HG02981 (cell line): ENCODE measurements at regions not wholly inside any gene's neighbourhood (a gene's known extent, or its start where the extent isn't known, plus 50 kb on each side); places are given as distances from the start of the nearest gene placed in this dataset.
A peak's percentile ranks its signal among the peaks of the same experiment; 100 is the strongest.

Experiments used
- ATAC-seq: cut with Tn5 transposase; IDR thresholded peaks from one replicate; pipeline ENCODE4 v1.9.1; 2021; ENCODE audit warnings: mild to moderate bottlenecking, moderate library complexity; ENCODE audit not compliant: unreplicated experiment

DNA sequence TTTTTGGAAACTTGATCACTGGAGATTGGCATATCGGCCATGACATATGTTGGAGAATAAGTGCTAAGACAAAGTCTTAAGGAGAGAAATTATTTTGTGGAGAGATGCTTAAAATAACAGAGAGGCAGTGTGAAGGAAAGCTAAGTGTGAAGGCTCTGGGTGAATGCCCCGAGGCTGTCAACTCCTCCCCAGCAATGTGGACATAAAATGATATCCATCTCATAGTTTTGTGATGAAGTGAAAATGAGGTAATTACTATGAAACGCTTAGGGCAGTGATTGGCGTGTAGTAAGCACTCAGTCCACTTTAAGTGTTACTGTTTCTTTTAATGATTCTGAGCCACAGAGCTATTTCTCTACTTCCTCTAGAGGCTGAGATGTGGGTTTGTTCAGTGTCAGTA is 195.8 kb upstream of the KLF12 start:
- ATAC-seq, result no peak

DNA sequence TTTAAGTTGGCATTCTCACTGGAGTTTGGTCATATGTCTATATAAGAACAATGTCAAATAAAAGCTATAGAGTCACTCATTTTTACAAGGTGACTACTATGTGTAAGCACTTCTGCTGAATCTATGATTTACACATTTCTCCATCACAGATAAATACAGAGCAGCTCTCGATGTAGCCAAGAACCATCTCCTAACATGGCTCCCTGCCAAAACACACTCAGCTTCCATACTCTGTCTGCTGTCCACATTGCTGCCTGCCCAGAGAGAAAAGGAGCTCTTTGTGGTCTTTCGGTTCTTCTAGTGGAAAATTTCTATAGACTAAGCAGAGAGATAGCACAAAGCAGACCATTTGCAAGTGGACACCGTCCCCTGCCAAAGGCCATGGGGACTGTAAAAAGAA is 190.9 kb upstream of the KLF12 start:
- ATAC-seq, result no peak

DNA sequence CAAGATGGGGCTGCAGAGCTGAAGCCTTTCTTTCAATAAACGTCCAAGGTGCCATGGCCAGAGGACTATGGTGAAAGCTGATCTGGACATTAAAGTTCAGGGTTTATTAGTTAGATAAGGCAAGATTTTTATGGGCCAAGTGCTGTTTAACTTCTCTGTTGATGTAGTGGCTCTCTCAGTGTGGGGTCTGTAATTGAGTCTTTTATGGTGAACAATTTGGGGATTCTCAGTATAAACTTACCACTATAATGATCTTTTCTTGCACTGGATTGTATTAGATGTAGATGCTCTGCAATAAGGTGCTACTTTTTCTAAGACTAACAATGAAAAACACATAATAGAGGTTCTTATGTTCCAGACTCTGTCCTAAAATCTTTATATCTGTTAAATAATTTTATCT is 190.1 kb upstream of the KLF12 start:
- no peak for ATAC-seq

DNA sequence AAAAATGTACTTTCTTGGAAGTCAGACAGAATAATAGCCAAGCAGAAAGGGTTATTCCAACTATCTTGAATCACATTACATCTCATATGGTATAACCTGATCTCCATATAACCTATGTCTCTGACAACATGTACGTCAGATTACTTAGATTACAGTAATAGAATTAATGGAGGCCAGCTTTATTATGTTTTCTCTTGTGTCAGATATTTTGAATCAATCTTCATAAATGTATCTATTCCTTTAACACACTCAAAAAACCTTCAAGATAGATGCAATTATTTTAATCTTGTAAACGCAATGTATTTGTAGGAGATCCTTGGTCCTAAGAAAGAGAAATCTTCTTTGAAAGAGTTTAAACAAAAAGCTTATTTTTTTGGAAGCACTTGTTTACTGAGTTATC is 188.4 kb upstream of the KLF12 start:
- ATAC-seq, result no peak

DNA sequence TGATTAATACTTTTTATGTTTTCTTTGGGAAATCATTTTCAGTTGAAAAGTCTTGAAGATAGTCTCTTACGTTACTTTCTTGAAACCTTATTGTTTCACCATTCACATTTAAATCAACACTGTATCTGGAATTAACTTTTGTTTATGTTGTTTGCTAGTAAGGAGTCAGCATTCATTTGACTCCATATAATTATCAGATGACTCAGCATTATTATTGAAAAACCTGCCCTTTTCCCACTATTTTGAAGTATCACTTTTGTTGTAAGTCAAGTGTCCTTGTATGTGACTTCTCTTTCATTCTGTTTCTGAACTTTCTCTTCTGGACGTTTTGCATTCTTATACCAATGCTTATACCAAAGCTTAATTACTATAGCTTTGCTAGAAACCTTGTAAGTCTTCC is 186.1 kb upstream of the KLF12 start:
- no peak for ATAC-seq

DNA sequence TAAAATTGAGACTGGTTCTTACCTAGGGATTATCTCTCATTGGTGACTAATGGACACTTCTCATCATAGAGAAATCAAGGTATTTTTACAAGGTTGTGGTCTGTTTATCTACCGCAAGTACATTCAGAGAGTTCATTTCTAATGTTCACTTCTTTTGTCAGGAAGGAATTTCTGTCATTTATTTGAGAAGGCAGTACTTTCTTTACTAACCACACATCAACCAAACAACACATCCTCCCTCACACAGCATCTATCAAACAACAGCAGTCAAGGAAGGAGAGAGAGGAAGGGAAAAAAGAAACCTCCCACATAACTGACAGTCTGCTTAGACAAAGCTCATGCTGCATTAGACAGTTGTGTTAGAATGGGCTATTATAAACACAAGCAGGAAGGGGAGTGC is 182.3 kb upstream of the KLF12 start:
- ATAC-seq, result no peak

DNA sequence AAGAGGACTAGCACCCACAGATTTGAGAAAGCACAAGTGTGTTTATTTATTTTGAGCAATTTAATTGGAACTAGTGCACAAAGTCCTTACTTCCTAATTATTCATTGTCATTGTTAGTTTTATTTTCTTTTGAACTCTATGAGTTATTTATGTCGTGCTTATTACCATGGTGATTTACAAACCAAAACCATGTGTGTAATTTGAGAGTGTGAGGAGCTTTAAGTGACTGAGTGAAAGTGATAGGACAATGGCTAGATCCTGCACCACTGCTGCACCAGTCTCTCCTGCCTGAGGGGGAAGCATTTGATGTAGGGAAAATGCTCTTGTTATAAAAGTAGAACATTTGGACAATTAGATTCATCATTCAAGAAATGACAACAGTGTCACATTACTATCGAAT is 172.3 kb upstream of the KLF12 start:
- ATAC-seq, result no peak

DNA sequence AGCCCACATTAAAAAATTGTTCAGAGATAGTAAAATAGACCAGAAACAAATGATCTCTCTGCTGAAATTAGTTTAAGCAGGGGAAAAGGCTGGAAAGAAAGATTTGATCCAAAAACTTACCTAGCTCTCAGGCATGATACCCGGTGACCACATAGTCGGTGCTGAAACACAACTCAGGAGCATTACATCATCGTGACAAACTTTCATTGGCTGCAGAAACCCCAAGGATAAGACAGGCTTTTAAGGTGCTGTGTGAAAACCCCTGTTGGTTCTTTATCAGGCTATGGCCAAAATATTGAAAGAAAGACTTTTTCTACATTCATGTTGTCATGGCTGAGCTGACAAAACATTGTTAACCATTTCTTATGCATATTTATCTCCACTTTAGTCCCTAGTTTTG is 171.7 kb upstream of the KLF12 start:
- no peak for ATAC-seq

DNA sequence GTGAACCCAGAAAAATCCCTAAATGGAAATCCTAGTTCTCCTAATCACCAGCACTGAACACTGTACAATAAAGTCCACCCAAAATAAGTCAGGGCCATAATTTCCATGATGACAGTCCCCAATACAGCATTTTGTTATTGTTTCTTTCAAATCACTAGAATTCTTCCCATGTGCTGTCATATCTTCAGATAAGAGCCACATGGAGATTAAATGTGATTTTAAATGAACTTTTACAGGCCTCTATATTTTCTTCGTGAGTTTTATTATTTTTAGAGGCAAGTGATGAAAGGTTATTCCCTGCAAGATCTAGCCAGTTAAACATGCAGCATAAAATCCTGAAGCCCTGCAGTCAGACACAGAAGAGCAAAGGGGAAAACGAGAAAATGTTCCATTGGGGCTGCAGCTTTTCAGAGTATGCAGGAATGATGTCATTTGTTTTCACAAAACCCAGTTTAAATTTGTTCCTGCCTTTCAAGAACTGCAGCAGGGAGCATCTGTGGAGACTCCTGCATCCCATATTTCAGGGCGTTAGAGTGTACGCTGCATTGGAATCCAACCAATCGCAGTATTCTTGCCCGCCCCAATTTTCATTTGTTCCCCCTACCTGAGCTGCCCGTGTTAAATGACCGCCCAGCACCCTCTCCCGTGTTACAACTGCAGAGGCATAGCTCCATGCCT is 167.2 kb upstream of the KLF12 start:
- ATAC-seq, result no peak

DNA sequence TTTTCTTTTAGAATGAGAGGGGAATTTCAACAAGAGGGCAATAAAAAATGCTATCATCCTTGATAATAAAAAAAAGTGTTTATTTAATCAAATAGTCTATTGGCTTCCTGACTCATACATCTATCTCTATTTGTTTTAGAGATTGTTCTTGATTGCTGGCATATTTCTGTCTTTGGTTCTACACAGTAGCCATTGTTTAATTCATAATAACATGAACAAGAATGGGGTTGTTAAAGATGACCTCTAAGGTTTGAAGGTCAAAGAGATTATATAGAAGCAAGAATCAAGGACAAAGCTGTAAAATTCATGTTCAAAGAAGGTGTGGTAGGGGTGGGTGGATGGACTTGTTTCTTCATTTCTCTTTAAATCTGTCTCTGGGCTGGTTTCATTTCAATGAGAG is 166.0 kb upstream of the KLF12 start:
- ATAC-seq, result no peak

DNA sequence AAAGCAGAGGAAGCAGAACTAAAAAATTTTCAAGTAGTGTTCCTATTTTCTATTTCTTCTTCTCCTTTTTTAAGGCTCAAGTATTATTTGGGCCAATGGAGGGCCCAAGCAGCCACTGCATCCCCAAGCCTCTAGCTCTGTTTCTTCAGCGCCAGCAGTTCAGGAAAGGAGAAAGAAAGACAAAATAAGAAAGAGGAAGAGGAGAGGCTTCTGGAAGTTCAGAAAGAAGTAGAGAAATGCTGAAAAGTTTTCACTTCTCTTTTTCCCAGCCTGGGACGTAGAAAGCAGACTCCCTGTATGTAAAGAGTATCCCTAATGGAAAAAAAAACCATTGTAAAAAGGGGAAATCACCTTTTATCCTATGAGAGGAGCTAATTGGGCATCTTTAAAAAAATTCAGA is 165.5 kb upstream of the KLF12 start:
- no peak for ATAC-seq

DNA sequence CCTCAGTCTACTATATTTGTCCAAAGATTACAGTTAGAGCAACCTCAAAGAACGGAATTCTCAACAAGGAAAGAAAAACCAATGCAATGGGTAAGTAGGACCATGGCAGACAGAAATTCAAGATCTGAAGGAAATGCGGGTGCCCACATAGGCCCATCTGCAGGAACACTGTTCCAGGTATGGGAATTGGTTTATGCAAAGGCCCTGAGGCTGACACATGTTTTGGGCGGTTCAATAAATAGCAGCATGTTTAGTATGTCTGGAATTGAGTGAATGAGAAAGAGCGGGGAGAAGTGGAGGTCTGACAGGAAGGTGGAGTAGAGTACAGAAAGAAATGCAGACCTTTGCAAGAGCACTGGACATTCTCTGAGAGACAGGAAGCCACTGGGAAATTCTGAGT is 164.7 kb upstream of the KLF12 start:
- ATAC-seq, result no peak

DNA sequence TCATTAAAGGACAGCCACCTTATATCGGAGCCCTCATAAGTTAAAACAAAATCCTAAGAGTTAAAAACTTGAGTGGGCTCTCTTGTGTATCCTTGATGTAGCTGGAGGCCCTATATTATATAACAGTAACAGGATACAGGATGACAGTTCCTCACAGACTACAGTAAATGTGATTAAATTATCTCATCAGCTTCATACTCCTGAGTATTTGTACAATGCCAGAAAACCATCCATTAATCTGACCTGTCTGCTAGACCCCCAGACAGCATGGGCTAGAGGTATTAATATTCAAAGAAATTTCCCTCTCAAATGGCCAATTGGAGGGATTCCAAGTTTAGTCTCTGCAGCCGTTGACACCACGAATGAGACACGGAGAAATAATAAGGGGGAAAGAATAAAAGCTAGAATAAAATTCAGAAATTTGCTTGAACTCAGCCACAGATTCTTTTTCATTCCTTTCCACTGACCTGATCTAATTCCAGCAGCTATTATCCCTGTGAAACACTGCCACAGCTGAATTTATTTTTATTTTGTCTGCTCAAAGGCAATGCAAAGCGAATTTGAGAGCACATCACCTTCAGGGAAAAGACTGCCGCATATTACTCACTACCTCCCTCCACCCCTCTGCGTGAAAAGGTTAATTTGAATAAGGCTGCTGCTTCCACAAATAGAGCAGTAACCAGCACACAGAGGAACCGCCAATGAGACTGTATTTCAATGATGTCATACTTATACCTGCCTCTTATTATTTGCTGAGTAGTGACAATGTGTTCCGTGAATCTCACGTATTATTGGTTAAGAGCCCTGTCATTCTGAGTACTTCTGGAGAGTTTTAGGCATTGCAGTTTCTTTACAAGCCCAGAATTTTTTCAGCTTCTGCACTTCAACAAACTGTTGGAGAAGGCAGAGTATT is 155.9 kb upstream of the KLF12 start:
- ATAC-seq, result peak; percentile 65

DNA sequence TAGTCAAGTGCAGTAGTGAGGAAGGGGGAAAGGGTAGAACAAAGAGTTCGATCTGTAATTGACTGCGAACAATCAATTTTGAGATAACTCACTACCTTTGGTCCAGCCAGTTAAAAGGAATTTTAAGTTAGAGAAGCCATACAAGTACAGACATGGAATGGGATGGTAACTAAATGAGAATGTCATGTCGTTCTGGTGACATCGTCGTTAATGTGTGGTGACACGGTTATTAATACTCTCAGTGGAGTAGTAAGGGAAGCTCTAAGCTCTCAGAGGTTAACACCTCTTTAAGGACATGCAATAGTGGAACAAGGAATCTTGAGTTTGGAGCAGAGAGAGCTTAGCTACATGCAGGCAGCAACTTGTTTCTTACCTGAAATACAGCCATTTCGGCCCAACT is 154.9 kb upstream of the KLF12 start:
- no peak for ATAC-seq

DNA sequence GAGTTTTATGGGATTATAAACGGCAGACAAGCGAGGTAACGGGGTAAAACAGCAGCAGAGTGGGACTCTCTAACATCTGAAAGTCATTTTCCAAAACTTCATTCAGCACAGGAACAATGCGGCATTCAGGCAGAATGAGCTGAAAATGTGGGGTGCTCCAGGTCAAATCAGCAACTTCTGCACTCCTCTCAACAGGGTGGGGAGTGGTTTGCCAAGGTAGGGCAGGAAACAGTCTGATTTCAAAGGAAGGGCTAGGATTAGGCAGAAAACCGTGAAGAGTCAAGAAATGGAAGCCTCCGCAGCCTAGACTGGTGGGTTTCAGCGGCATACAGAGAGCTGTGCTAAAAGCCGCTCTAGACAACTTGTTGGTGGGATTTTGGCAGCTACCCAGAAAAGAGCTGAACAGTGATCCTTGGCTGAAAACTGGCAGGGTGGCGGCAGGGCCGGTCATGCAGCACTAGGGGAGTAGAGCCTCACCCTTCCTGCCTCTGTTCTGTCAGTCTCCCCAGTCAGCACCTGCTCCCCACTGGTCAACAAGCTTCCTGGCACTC is 154.2 kb upstream of the KLF12 start:
- ATAC-seq, result no peak

DNA sequence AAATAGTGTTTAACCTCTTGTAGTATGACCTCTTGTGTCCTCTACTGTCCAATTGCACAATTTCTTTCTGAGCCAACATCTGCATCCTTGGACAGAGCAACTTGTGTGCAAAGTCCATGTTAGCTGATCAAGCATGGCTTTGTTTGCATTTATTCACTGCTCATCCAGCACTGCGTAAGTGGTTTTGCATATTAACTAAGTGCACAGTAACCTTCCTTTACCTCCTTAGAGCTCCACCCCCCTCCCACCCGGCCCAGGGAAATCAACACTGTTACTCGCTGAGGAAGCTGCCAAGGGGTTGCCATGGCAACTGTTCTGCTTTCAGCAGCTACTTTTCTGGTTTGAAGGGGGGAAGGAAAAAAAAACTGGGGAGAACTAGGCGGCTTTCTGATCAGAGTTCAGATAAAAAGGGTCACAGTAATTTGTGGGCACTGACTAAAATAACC is 153.5 kb upstream of the KLF12 start:
- peak; percentile 60 for ATAC-seq

DNA sequence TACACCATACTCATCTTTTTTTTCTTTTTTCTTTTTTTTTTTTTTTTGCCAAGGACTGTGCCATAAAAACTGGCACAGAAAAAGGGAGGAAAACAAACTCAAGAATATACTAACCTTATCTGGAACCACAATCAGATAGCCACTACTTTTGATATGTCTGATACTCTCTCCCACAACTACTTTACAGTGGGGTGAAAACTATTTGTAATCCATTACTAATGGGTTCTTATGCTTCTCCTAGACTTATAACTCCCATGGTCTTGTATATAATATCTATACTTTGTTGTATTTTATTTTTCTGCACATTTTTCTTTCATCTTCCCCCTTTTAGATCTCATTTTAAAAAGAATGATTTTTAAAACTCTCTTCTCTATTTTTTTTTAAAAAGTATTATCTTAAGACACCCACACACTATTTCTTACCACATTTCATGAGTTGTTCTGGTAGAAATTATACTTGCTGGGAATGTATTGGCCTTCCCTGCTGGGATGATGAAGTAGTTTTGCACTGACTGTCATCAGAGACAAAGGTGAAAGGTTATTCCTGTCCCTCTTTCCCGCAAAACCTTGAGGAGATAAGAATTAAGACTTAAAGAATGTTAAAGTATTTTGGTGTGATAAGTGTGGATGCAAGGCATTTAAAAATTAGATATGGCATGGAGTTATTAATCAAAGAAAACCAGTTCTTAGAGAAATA is 146.7 kb upstream of the KLF12 start:
- ATAC-seq, result no peak

DNA sequence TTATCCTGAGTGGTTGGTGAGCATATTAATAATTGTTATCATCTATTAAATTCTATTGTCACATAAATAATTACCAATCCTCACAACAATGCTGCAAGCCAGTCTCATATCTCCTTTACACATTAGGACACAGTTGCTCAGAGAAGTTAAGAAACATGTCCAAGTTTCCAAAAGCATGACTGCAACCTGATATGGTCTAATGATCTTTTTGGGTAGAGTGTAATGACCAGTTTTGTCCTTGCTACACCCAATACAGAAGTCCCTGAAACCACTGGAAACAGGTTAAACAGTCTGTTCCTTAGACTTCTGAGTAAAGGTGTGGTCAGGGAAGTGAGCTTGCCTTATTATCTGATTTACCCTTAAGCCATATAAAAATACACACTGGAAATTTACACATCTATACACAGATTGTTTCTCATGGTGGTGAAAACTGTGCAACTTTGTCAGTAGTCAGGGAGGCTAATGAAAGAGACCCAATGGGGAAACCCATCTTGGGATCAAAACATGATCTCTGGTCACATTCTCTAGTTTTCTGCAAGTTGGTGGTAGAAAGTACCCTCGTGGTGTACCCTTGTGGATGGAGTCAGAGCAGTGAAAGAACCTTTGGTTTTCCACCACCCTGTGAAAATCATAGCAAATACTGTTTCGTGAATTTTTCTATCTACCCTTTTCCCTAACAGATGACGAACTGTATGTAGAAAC is 146.0 kb upstream of the KLF12 start:
- no peak for ATAC-seq

DNA sequence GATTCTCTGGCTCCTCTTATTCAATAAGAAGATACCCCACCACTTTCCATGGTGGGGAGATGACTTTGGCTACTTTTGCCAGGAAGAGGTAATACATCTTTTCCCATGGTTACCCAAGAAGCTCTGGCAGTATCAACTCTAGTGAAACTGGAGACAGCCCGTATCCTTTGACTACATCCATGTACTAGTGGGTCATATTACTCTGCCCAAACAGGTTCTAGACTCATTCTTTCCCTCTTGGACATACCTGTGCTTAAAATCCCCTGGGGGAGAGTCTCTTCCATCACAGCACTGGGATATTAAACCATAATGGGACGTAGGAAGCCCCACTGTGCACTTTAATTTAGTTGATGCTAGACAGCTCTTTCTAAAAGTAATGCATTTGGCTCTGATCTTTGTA is 144.7 kb upstream of the KLF12 start:
- no peak for ATAC-seq

DNA sequence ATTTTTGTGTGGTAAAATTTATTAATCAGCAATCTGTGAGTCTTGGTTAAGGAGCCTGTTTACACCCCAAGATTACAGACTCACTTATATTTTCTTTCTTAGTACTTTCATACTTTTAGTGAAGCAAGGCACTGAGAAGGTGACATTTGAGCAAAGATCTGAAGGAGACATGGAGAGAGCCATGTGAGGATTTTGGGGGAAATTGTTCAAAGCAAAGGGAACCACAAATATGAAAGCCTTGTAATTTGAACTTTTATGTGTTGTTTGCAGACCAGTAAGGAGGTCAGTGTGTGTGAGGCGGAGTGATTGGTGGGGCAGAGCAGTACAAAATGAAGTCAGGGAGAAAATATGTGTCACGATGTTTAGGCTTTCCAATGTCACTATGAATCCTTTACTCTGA is 140.7 kb upstream of the KLF12 start:
- ATAC-seq, result no peak

DNA sequence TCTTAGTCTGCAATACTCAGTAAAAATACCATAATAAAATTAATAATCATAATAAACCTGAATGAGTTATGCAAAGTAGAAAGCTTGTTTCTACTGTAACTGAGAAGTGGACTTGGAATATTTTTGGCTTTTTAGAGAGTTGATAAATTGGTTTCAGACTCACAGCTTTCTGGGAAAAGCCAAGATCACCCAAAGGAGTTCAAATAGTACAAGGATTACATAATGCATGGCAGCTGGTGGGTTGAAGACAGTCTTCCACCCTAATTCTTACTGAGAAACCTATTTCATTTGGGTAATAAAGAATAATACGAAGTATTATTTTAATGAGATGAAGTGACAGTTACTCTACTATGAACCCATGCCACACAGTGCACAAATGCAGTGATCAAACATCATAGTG is 139.4 kb upstream of the KLF12 start:
- ATAC-seq, result no peak
